SK-N-SH (cell line): ENCODE measurements at regions not wholly inside any gene's neighbourhood (a gene's known extent, or its start where the extent isn't known, plus 50 kb on each side); places are given as distances from the start of the nearest gene placed in this dataset.
"Not testable (repeated sequence)": the region's sequence is repeated elsewhere in the genome, so short reads cannot be mapped to it uniquely, and the experiment has no call there.

Experiments used
- CTCF ChIP-seq: fragments of 200-600 bp; sonication (generic); IDR thresholded peaks from 2 replicates; pipeline ENCODE4 v1.6.1; 2017; ENCODE audit warnings: antibody characterized with exemption, mild to moderate bottlenecking, moderate library complexity
- RAD21 ChIP-seq: IDR thresholded peaks from 2 replicates; pipeline ENCODE4 v1.6.1; 2012; ENCODE audit warnings: mild to moderate bottlenecking, low read length
- SMC3 ChIP-seq: IDR thresholded peaks from 2 replicates; pipeline ENCODE4 v1.6.1; 2012; ENCODE audit warnings: low read depth, low read length, improper control_type of control experiment
- USF2 ChIP-seq: fragments of 150-350 bp; IDR thresholded peaks from 2 replicates; pipeline ENCODE4 v1.6.1; 2017; ENCODE audit warnings: antibody characterized with exemption, low read length, low read depth, borderline replicate concordance

- TF ChIP-seq SMC3, USF2, CTCF, RAD21: not testable (repeated sequence)
Observed at GRCh38 chr5:122209601-122210000, 80.3 kb downstream of the ZNF474 start.
